8988T (cell line): ENCODE measurements at regions not wholly inside any gene's neighbourhood (a gene's known extent, or its start where the extent isn't known, plus 50 kb on each side); places are given as distances from the start of the nearest gene placed in this dataset.
"Not testable (repeated sequence)": the region's sequence is repeated elsewhere in the genome, so short reads cannot be mapped to it uniquely, and the experiment has no call there.

Experiments
- DNase-seq: peaks from one replicate; pipeline ENCODE4 v3.0.0; 2011

- DNase-seq: no peak
Measured at GRCh38 chr3:40864146-40864782, 335.0 kb upstream of the CTNNB1 start.

GRCh38 chr3:40864915-40865314 is 334.4 kb upstream of the CTNNB1 start:
- no peak for DNase-seq

GRCh38 chr3:40867797-40868196 is 331.5 kb upstream of the CTNNB1 start:
- no peak for DNase-seq

- no peak for DNase-seq
Measured at GRCh38 chr3:40869013-40869412, 330.3 kb upstream of the CTNNB1 start.

GRCh38 chr3:40869939-40870338 is 329.4 kb upstream of the CTNNB1 start:
- DNase-seq: no peak

- DNase-seq: no peak
Measured at GRCh38 chr3:40871394-40871793, 327.9 kb upstream of the CTNNB1 start.

GRCh38 chr3:40872258-40872920 is 326.9 kb upstream of the CTNNB1 start:
- no peak for DNase-seq

- no peak for DNase-seq
Measured at GRCh38 chr3:40873476-40873875, 325.8 kb upstream of the CTNNB1 start.

GRCh38 chr3:40873934-40874699 is 325.2 kb upstream of the CTNNB1 start:
- DNase-seq: no peak

GRCh38 chr3:40875581-40875980 is 323.7 kb upstream of the CTNNB1 start:
- no peak for DNase-seq

GRCh38 chr3:40876009-40876408 is 323.3 kb upstream of the CTNNB1 start:
- no peak for DNase-seq

GRCh38 chr3:40876496-40876895 is 322.8 kb upstream of the CTNNB1 start:
- no peak for DNase-seq

- DNase-seq: no peak
Measured at GRCh38 chr3:40877631-40878463, 321.5 kb upstream of the CTNNB1 start.

- no peak for DNase-seq
Measured at GRCh38 chr3:40878464-40878905, 320.8 kb upstream of the CTNNB1 start.

- no peak for DNase-seq
Measured at GRCh38 chr3:40885430-40885829, 313.9 kb upstream of the CTNNB1 start.

GRCh38 chr3:40886660-40887425 is 312.5 kb upstream of the CTNNB1 start:
- no peak for DNase-seq

- DNase-seq: no peak
Measured at GRCh38 chr3:40891186-40891585, 308.1 kb upstream of the CTNNB1 start.

GRCh38 chr3:40895109-40895508 is 304.2 kb upstream of the CTNNB1 start:
- no peak for DNase-seq

- DNase-seq: no peak
Measured at GRCh38 chr3:40899286-40899712, 300.0 kb upstream of the CTNNB1 start.

GRCh38 chr3:40901298-40901697 is 298.0 kb upstream of the CTNNB1 start:
- DNase-seq: no peak

- no peak for DNase-seq
Measured at GRCh38 chr3:40901796-40902195, 297.5 kb upstream of the CTNNB1 start.

- DNase-seq: not testable (repeated sequence)
Measured at GRCh38 chr3:40907907-40908465, 291.3 kb upstream of the CTNNB1 start.
